NB4 (cell line): ENCODE measurements at regions not wholly inside any gene's neighbourhood (a gene's known extent, or its start where the extent isn't known, plus 50 kb on each side); places are given as distances from the start of the nearest gene placed in this dataset.

Experiments used
- DNase-seq: peaks from one replicate; pipeline ENCODE4 v3.0.0; 2010; ENCODE audit warnings: low read depth
- H3K4me3 ChIP-seq: one replicate; pipeline ENCODE4 v1.5.1; 2011; ENCODE audit warnings: mild to moderate bottlenecking, low read depth, low read length, moderate library complexity
- CTCF ChIP-seq: IDR thresholded peaks from one replicate; pipeline ENCODE4 v1.5.1; 2012; ENCODE audit warnings: low read depth, low read length
- MAX ChIP-seq: IDR thresholded peaks from 2 replicates; pipeline ENCODE4 v1.6.1; 2011; ENCODE audit warnings: low read depth, low read length
- MYC ChIP-seq: IDR thresholded peaks from 2 replicates; pipeline ENCODE4 v1.6.1; 2011; ENCODE audit warnings: low read depth, low read length
- POLR2A ChIP-seq: IDR thresholded peaks from 2 replicates; pipeline ENCODE4 v1.6.1; 2011; ENCODE audit warnings: mild to moderate bottlenecking; ENCODE audit not compliant: insufficient read length; ENCODE audit errors: extremely low read depth

- TF ChIP-seq POLR2A: no peak
- no peak for TF ChIP-seq MYC
- no peak for TF ChIP-seq CTCF
- H3K4me3 ChIP-seq: no peak overlapping the region
- no peak for DNase-seq
Observed at GRCh38 chr10:21402606-21403083, 122.8 kb downstream of the SKIDA1 start.

GRCh38 chr10:21401196-21401595 lies 124.3 kb downstream of the SKIDA1 start:
- H3K4me3 ChIP-seq: no peak overlapping the region
- TF ChIP-seq POLR2A (no peak), CTCF (no peak), MAX (no peak), MYC (no peak)
- DNase-seq: no peak

GRCh38 chr10:21399392-21400035 lies 126.0 kb downstream of the SKIDA1 start:
- no peak overlapping the region for H3K4me3 ChIP-seq
- no peak for DNase-seq
- TF ChIP-seq MYC (no peak), POLR2A (no peak), CTCF (no peak), MAX (no peak)

GRCh38 chr10:21398563-21399231 lies 126.8 kb downstream of the SKIDA1 start:
- no peak overlapping the region for H3K4me3 ChIP-seq
- no peak for TF ChIP-seq POLR2A
- no peak for TF ChIP-seq MYC
- no peak for TF ChIP-seq MAX
- no peak for TF ChIP-seq CTCF
- no peak for DNase-seq

- no peak for DNase-seq
- TF ChIP-seq MAX (no peak), MYC (no peak), CTCF (no peak), POLR2A (no peak)
- no peak overlapping the region for H3K4me3 ChIP-seq
Observed at GRCh38 chr10:21396889-21397288, 128.6 kb downstream of the SKIDA1 start.
